ENCODE measurements at regions not wholly inside any gene's neighbourhood (a gene's known extent, or its start where the extent isn't known, plus 50 kb on each side); places are given as distances from the start of the nearest gene placed in this dataset.

- no peak overlapping the region for H3K4me3 ChIP-seq (replicated peaks in 1 of 2; ENCODE audit: low read depth in 2 of 2, low read length in 2 of 2)
- no peak for TF ChIP-seq CTCF (IDR thresholded peaks at IDR 0.05; ENCODE audit: low read depth, low read length)
- DNase-seq (ENCODE audit: low read depth in 2 of 2), result no peak
These were observed 393.9 kb upstream of the SALL1 start for GRCh38 chr16:51544851-51545467.

- DNase-seq (ENCODE audit: low read depth in 2 of 2), result no peak
- TF ChIP-seq CTCF (IDR thresholded peaks at IDR 0.05; ENCODE audit: low read depth, low read length), result no peak
- H3K4me3 ChIP-seq (replicated peaks in 1 of 2; ENCODE audit: low read depth in 2 of 2, low read length in 2 of 2), result no peak overlapping the region
These were observed 392.9 kb upstream of the SALL1 start for GRCh38 chr16:51543971-51544370.

GRCh38 chr16:51542981-51543815 is 392.1 kb upstream of the SALL1 start:
- no peak for DNase-seq (ENCODE audit: low read depth in 2 of 2)
- no peak for TF ChIP-seq CTCF (IDR thresholded peaks at IDR 0.05; ENCODE audit: low read depth, low read length)
- no peak overlapping the region for H3K4me3 ChIP-seq (replicated peaks in 1 of 2; ENCODE audit: low read depth in 2 of 2, low read length in 2 of 2)

- H3K4me3 ChIP-seq (replicated peaks in 1 of 2; ENCODE audit: low read depth in 2 of 2, low read length in 2 of 2), result no peak overlapping the region
- TF ChIP-seq CTCF (IDR thresholded peaks at IDR 0.05; ENCODE audit: low read depth, low read length), result no peak
- DNase-seq (ENCODE audit: low read depth in 2 of 2), result peak in 1 of 2 donors; percentile 25
These were observed 389.2 kb upstream of the SALL1 start for GRCh38 chr16:51540259-51540658.

- DNase-seq (ENCODE audit: low read depth in 2 of 2), result peak; percentile 76 to 89
- no peak overlapping the region for H3K4me3 ChIP-seq (replicated peaks in 1 of 2; ENCODE audit: low read depth in 2 of 2, low read length in 2 of 2)
- no peak for TF ChIP-seq CTCF (IDR thresholded peaks at IDR 0.05; ENCODE audit: low read depth, low read length)
These were observed 387.8 kb upstream of the SALL1 start for GRCh38 chr16:51538707-51539498.

GRCh38 chr16:51535591-51535990 is 384.5 kb upstream of the SALL1 start:
- no peak overlapping the region for H3K4me3 ChIP-seq (replicated peaks in 1 of 2; ENCODE audit: low read depth in 2 of 2, low read length in 2 of 2)
- DNase-seq (ENCODE audit: low read depth in 2 of 2), result no peak
- TF ChIP-seq CTCF (IDR thresholded peaks at IDR 0.05; ENCODE audit: low read depth, low read length), result no peak

Measured in cardiac fibroblast (primary cell).